LHCN-M2 (cell line): ENCODE measurements at regions not wholly inside any gene's neighbourhood (a gene's known extent, or its start where the extent isn't known, plus 50 kb on each side); places are given as distances from the start of the nearest gene placed in this dataset.

Experiments
- DNase-seq: peaks from one replicate; pipeline ENCODE4 v3.0.0-alpha.2; 2012; ENCODE audit warnings: low read depth

DNA sequence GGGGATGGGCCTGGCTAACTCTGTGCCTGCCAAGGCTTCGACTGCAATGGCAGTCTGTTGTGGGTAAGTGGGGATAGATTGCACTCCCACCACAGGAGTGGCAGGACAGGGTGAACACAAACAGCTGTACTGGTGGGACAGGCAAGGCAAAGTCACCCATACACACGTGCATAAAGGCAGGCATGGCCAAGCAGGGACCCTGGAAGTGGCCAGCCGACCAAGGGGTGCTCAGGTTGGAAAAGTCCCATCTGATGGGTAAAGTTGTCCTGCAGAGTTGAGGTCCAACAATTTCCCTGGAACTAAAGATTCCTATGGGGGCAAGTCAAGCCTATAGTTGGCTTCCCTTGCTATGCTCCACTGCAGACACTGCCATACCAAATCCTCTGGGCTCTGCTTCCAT lies 1961.9 kb upstream of the ADGRL3 start:
- no peak for DNase-seq

DNA sequence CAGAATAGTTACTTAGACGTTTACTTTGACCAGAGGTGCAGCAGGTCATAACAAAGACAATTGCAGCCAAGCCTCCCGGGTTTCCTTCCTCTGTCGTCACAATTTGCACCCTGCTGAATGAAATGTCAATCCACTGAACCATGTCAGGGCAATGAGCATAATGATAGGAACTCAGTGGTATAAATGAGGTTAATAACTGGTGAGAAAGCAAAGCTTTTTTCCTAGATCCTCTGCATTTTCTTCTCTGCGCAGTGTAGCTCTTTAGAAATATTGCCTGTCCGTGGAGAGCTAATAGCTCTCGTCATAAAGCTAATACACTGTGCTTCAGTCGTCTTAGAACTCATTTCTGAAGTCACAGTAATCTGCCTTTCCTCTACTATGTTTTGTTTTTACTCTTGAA lies 1960.1 kb upstream of the ADGRL3 start:
- DNase-seq, result no peak

DNA sequence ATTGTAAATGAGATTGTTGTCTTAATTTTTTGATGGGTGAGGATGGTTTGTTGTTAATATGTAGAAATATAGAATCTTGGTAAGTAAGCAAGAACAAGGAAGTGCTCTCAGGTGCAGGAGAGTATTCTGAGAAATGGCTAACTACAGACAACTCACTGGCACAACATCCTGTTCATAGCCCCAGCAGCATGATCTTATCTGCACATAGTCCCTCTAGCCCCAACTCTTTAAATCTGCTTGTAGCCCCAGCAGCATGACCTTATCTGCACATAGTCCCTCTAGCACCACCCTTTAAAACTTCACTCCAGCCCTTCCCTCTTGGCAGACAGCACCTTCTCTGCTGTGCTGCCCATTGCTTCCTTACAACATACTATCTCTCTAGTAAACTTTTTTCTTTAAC lies 1957.1 kb upstream of the ADGRL3 start:
- DNase-seq, result no peak

DNA sequence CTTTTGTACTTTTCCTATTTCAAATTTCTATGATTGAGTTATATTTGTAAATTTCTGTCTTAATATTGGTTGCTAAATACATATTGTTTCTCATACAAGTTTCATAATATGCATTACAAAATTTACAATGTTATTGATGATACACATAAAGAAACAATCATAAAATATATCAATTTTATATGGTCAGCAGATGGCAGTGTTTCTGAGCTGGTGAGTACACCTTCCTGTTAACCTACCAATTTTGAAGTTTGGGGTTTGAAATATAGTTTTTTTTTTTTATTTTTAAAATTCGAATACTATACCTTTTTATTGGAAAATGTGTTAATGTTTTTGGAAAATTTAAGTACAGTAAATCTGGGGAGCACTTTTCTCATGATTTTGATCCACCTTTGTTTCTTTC lies 1953.1 kb upstream of the ADGRL3 start:
- no peak for DNase-seq

DNA sequence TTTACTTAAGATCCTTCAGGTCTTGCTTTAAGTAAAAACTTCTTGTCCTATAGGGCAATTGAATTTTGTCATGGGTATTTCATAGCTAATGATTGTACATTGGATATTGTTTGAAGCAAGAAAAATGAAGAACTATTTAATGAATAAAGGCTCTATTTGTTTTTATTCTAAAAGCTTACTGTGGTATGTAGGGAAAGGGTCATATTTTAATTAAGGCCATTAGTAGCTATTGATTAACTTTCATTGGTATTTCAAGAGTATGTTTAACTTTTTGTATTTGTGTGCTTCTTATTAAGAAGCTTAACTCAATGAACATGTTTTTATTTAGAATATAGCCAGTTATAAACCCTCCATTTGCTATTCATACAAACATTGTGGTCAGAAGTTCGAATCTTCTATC lies 1951.8 kb upstream of the ADGRL3 start:
- no peak for DNase-seq

DNA sequence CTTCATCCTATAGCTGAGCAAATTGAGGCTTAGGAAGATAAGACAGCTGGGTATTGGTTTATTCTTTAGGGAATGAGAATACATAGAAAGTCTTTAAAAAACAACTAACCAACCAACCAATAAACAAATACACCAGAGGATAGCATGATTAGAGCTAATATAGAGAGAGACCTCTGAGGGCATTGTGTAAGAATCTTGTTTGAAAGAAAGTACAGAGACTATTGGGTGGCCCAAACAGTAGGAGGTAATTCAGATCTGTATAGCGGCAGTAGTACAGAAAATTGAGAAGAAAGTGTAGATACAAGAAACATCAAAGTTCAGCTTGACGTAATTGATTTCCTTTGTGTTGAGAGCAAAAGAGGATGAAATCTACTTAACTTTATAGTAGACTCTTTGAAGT lies 1951.0 kb upstream of the ADGRL3 start:
- no peak for DNase-seq

DNA sequence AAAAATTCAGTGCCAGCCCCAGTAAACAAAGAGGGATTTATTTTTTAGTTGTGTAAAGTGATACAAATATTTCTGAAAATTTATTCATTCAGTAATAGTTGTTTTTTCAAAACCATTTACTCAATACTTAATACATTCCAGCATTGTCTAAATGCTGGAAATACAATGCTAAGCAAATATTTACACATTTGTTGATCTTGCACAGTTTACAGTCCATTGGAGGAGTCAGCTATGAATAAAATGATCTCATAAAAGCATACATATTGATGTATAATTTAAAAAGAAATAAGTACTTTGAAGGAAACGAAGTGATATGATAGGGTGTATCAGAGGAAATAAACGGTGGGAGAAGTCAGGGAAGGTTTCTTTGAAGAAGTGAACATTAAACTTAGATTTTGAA lies 1942.1 kb upstream of the ADGRL3 start:
- no peak for DNase-seq

DNA sequence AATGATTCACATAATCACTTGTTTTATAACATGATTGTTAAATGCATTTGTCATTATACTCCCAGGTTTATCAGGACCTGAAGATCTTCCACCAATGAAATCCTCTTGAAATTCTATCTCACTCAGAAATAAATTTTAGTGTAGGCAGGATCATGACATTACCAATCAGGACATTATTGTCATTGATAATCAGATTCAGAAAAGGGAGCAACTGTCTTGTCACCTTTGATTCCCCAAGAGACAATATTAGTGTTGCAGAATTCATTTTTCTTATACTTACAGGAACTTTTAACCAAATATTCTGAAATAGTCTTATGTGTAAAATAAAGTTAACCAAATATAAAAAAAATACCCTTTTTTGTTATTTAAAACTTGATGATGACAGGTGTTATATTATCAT lies 1892.5 kb upstream of the ADGRL3 start:
- no peak for DNase-seq

DNA sequence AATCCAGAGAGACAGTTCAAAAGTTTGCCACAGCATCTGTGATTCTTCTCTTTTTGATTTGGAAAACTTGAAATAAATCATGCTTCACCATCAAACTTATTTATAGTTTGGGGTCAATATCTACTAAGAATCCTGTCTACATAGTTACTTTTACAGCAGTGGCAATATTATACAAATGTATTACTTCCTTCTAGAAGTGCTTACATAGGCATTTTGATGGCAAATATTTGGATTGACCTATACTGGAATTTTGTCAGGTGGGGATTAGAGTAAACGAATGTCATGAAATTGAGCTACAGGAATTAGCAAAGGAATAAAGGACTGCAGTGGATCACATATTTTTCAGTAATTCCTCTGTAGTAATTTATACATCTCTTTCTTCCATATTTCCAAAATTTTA lies 1885.5 kb upstream of the ADGRL3 start:
- no peak for DNase-seq

DNA sequence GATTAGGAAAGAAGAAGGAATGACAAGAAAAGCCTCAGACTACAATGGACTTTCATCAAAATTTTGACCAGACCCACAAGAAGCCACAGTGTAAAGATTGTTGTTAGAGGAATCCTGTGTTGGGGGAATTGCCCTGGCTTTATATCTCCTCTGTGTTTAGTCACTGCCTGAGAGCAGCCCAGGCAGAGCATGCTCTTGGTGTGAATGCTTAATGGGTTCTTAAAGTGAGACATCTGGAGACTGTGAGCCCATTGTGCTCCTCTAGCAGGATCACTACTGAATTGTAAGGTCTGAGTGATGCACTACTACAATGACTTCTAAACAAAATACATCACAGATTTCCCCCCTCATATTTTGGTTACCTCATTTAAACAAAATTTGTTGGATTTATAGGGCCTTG lies 1860.5 kb upstream of the ADGRL3 start:
- no peak for DNase-seq

DNA sequence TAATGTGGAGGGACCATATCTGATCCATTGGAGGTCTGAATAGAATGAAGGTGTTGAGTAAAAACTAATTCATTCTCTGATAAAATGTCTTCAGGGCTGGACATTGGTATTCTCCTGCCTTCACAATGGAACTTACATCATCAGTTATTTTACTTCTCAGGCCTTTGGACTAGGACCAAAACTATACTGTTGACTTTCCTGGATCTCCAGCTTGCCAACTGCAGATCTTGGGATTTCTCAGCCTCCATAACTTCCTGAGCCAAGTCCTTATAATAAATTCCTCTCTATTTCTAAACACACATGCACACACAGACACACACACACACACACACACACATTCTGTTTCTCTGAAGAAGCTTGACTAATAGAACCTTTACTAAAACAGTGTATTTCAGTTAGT lies 1858.6 kb upstream of the ADGRL3 start:
- no peak for DNase-seq

DNA sequence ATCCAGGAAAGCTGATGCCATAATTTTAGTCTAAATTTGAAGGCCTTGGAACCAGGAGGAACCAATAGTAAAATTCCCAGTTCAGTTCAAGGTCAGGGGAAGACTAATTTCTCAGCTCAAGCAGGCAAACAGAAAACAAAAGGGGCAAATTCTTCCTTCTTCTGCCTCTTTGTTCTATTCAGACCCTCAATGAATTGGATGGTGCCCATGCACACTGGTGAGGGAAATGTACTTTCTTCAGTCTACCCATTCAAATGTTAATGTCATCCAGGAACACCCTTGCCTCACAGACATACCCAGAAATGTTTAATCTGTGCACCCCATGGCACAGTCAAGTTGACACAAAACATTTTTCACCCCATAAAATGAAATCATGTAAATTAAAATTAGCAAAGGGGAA lies 1851.2 kb upstream of the ADGRL3 start:
- no peak for DNase-seq

DNA sequence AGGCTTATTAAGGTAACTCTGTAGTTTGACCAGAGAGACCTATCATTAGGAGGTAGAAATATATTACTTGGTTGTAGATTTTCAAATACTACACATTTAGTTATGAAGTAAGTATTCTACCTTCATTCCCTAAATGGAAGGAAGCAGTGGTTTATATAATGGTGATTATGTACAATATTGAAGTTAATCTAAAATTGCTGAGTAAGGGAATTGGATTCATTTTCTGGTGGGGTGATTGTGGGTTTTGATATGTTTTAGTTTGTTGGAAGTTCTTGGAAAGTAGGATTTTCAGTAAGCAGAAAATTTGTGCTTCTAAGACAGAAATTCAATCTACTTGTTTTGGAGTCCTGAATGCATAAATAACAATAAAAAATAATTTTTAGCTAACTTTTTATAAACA lies 1830.9 kb upstream of the ADGRL3 start:
- DNase-seq, result no peak

DNA sequence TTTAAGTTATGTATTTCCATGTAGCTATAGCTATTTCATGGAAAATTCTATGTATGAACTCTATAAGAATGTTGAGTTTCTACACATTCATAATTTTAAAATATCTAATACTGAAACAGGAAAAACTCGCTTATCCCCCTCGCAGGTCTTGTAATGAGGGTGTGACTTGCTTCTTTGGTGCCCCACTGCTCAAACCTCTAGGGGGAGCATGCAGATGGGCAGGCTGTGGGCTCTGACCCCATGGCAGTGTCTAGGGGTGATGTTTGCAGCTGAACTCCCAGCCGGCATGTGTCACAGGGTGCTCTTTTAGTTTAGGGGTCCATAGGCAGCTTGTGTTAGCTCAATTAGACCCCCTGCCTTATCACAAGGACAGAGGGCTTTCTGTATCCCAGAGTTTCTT lies 1825.7 kb upstream of the ADGRL3 start:
- no peak for DNase-seq

DNA sequence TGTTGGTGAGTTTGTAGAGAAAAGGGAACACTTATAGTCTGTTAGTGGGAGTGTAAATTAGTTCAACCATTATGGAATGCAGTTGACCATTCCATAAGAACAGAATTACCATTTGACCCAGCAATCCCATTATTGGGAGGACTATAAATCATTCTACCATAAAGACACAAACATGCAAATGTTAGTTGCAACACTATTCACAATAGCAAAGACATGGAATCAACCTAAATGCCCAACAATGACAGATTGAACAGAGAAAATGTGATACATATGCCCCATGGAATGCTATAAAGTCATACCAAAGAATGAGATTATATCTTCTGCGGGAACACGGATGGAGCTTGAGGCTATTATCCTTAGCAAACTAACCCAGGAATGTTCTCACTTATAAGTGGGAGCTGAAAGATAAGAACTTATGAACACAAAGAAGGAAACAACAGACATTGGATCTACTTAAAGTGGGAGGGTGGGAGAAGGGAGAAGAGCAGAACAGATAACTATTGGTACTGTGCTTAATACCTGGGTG lies 1819.2 kb upstream of the ADGRL3 start:
- no peak for DNase-seq

DNA sequence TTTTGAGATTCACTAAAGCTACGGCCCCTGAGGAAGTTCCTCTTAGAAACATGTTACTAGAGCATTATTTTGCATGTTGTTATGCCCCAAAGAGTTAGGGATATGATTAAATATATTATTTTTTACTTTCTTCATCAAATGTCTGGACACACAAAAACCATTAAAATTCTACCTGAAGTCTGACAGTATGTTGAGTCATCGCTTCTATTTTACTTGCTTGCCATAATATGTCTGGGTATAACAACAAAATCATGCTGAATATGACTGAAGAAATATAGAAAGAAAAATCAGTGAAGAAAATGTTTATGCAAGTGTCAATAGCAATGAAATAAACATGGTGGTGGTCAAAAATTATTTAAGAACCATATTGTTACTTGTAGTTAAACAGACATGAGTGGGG lies 1818.5 kb upstream of the ADGRL3 start:
- no peak for DNase-seq

DNA sequence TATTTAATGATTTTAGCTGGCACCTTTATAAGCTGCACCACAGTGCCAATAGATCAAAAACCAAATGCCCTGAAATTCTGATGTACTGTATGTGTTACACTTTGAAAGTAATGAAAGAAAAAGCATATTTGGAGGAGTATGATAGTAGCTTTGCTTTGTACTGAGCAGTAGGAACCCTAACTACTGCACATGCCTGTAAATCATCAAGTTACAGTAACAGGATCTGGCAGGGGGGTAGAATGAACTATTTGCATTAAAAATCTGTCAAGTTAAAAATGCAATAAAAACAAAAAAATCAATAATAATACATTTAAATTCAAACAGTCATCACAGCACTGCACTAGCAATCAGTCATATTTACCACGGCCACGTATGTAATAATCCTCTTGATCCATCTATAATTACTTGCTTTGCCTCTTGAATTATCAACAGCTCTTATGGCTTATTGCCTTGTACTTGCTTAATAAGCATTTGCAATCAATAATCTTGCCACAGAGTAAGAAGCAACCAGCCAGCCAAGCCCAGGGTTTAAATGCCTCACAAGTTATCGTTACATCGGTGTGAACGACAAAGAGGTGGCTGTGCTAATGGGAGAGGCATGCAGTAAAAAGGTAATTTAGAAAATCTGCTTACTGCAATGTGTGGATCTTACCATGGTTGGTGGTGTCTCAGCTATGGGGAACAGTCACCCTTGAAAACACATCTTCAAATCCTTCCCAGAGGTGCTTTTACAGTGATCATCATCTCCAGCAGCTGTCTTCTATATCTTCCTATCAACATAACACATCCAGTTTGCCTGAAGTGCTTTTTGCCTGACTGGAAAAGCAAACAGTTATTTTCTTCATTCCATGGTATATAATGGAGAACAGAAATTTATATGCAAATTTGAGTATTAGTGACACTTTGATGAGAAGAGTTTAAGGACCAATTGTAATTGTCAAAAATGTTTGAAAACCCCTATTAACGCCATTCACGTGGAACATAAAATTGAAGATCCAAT lies 1812.1 kb upstream of the ADGRL3 start:
- no peak for DNase-seq

DNA sequence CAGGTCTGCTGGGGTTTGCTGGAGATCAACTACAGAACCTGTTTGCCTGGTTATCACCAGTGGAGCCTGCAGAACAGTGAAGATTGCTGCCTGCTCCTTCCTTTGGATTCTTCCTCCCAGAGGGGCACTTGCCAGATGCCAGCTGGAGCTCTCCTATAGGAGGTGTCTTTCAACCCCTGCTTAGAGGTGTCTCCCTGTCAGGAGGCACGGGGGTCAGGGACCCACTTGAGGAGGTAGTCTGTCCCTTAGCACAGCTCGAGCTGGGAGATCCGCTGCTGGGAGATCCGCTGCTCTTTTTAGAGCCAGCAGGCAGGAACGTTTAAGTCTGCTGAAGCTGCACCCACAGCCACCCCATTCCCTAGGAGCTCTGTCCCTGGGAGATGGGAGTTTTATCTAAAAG lies 1806.3 kb upstream of the ADGRL3 start:
- DNase-seq, result no peak

DNA sequence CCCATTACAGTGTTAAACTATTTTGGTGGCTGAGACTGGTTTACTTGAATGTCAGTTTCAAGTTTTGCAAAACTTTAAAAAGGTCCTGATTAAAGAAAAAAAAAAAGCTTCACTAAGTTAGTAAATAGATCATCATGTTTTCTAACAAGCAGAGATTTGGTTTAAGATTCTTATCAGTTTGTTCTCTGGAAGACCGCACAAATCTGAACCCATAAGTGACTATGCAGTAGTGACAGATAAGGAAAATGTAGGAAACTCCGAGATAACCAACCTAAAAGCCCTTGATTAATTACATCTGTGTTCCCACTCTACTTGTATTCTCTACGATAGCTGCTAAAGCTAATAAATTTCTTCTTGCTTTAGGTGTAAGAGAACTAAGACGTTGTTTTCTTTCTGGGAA lies 1799.8 kb upstream of the ADGRL3 start:
- no peak for DNase-seq

DNA sequence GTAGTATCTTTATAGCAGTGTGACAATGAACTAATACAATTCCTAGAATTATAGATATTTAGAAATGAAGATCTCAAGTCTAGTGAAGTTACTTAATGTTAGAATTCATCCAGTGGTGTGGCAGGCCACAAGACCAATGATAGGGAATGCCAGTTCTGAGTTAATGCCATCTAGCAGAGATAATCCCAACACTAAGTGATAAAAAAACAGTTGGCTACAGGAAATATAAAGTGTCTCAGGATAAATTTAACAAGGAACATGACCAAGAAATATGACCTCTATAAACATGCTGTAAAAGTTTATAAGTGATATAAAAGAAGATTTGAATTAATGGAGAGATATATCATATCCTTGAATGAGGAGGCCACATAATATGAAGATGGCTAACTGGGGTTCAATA lies 1790.5 kb upstream of the ADGRL3 start:
- no peak for DNase-seq

DNA sequence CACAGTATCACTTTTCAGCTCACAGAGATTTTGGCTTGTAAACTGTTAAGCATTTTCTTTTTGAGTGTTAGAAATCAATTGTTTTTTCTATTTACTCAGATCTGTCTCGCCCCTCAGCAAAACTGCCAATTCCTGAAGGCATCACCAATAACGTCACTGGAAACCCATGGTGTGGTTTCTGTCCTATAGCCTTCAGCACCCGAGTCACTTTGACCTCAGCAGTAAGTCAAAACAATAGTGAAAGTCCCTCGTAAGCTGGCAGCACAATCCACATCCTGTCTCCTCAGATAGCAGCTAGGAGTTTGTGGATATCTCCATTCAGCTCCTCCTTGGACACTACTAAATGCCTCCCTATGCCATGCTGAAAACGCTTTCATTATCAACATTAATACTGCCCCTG lies 1787.4 kb upstream of the ADGRL3 start:
- no peak for DNase-seq

DNA sequence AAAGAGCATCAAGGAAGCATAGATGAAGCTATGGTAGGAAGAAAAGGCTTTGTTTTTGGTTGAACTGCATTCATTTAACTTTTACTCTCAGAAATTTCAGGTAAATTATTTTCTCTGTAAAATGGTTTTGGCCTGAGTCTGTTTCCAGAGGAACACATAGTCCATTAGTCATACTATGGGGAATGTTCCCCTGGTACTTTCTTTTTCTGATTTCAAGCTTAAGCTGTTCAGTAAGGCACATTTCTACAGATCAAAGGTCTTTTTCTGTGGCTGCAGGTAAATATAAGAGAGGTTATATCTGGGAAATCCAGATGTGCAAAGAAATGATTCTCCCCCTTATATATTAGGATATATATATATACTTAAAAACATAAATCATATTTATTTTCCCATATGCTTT lies 1744.4 kb upstream of the ADGRL3 start:
- DNase-seq, result peak; percentile 13

DNA sequence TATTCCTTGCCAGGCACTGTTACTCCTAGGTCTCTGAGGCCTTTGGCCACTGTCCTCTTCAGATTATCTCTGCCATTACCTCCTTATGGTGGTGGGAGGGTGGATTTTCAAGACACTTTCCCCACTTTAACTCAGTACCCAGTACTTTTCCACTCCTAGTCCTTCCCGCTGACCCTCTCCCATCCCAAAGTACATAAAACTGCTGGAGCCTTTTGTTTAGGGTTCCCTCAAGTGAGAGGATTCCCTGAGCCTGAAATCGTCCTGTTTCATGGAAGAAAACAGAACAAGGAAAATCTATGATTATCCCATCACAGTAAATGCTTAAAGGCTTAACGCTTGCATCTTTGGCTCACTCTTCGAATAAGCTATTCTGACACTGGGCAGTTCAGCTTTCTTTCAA lies 1742.5 kb upstream of the ADGRL3 start:
- DNase-seq, result no peak

DNA sequence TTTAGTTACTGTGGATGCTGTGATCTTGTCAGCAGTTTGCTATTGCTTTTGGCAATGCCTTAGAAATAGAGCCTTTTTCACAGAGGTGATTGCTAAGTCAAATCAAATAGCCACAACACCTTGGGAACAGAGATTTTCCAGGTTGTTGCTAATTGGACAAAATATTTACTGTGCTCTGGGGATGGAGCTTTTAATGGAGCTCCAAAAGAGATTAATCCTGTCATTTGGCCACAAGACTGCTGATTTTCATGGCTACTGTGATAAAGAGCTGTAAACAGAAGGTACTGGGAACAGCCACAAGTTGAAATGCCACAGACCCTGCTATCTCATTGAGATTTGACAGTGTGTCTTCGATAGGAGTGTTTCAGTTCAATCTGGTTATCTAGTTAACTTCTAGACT lies 1715.2 kb upstream of the ADGRL3 start:
- no peak for DNase-seq
